MM.1S (cell line): ENCODE measurements at regions not wholly inside any gene's neighbourhood (a gene's known extent, or its start where the extent isn't known, plus 50 kb on each side); places are given as distances from the start of the nearest gene placed in this dataset.

Experiments
- EZH2 ChIP-seq: fragments of 300-600 bp; sonication (generic); optimal IDR thresholded peaks from 2 replicates; pipeline ENCODE3; 2017; ENCODE audit warnings: low read depth, mild to moderate bottlenecking, antibody characterized with exemption, low read length, mixed read lengths
- EZH2phosphoT487 ChIP-seq: fragments of 300-600 bp; sonication (generic); IDR thresholded peaks from 2 replicates; pipeline ENCODE4 v1.6.1; 2018; ENCODE audit warnings: antibody characterized with exemption, low read length
- TF ChIP-seq, protein P1 (sequence below): fragments of 300-600 bp; sonication (generic); IDR thresholded peaks from 2 replicates; pipeline ENCODE4 v1.5.1; 2016; ENCODE audit warnings: antibody characterized with exemption, low read length, mixed read lengths

GRCh38 chr2:166762746-166763145 lies 125.5 kb upstream of the XIRP2 start:
- TF ChIP-seq, protein P1, sequence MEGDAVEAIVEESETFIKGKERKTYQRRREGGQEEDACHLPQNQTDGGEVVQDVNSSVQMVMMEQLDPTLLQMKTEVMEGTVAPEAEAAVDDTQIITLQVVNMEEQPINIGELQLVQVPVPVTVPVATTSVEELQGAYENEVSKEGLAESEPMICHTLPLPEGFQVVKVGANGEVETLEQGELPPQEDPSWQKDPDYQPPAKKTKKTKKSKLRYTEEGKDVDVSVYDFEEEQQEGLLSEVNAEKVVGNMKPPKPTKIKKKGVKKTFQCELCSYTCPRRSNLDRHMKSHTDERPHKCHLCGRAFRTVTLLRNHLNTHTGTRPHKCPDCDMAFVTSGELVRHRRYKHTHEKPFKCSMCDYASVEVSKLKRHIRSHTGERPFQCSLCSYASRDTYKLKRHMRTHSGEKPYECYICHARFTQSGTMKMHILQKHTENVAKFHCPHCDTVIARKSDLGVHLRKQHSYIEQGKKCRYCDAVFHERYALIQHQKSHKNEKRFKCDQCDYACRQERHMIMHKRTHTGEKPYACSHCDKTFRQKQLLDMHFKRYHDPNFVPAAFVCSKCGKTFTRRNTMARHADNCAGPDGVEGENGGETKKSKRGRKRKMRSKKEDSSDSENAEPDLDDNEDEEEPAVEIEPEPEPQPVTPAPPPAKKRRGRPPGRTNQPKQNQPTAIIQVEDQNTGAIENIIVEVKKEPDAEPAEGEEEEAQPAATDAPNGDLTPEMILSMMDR = no peak
- TF ChIP-seq EZH2phosphoT487 (no peak), EZH2 (no peak)
